Activated CD4-positive, alpha-beta T cell treated with anti-CD3 and anti-CD28 coated beads, Interleukin-2, amount 50 U/mL, for 1 hour (primary cell): ENCODE measurements at regions not wholly inside any gene's neighbourhood (a gene's known extent, or its start where the extent isn't known, plus 50 kb on each side); places are given as distances from the start of the nearest gene placed in this dataset.
"Not testable (repeated sequence)": the region's sequence is repeated elsewhere in the genome, so short reads cannot be mapped to it uniquely, and the experiment has no call there.

Source experiments
- DNase-seq: peaks from one replicate; pipeline ENCODE4 v3.0.0-alpha.2; 2020

- no peak for DNase-seq
Observed at GRCh38 chr21:27321791-27322190, 354.9 kb upstream of the ADAMTS5 start.

- DNase-seq = no peak
Observed at GRCh38 chr21:27320868-27321267, 354.0 kb upstream of the ADAMTS5 start.

GRCh38 chr21:27317601-27318000 lies 350.7 kb upstream of the ADAMTS5 start:
- not testable (repeated sequence) for DNase-seq

- no peak for DNase-seq
Observed at GRCh38 chr21:27315373-27315772, 348.5 kb upstream of the ADAMTS5 start.

GRCh38 chr21:27314131-27314530 lies 347.2 kb upstream of the ADAMTS5 start:
- DNase-seq = no peak

GRCh38 chr21:27306791-27307775 lies 340.2 kb upstream of the ADAMTS5 start:
- no peak for DNase-seq

- no peak for DNase-seq
Observed at GRCh38 chr21:27306206-27306605, 339.3 kb upstream of the ADAMTS5 start.

- DNase-seq = no peak
Observed at GRCh38 chr21:27301220-27301619, 334.3 kb upstream of the ADAMTS5 start.

- no peak for DNase-seq
Observed at GRCh38 chr21:27300770-27301169, 333.9 kb upstream of the ADAMTS5 start.

- no peak for DNase-seq
Observed at GRCh38 chr21:27298465-27298864, 331.6 kb upstream of the ADAMTS5 start.

- DNase-seq = no peak
Observed at GRCh38 chr21:27293239-27293638, 326.4 kb upstream of the ADAMTS5 start.

- no peak for DNase-seq
Observed at GRCh38 chr21:27292783-27293182, 325.9 kb upstream of the ADAMTS5 start.

GRCh38 chr21:27292229-27292628 lies 325.3 kb upstream of the ADAMTS5 start:
- DNase-seq = no peak

GRCh38 chr21:27291006-27291405 lies 324.1 kb upstream of the ADAMTS5 start:
- no peak for DNase-seq

- no peak for DNase-seq
Observed at GRCh38 chr21:27290028-27290427, 323.1 kb upstream of the ADAMTS5 start.

- no peak for DNase-seq
Observed at GRCh38 chr21:27286760-27287159, 319.9 kb upstream of the ADAMTS5 start.

- DNase-seq = no peak
Observed at GRCh38 chr21:27277110-27277509, 310.2 kb upstream of the ADAMTS5 start.

- no peak for DNase-seq
Observed at GRCh38 chr21:27275294-27275927, 308.5 kb upstream of the ADAMTS5 start.

GRCh38 chr21:27269644-27270043 lies 302.8 kb upstream of the ADAMTS5 start:
- no peak for DNase-seq

GRCh38 chr21:27268290-27268689 lies 301.4 kb upstream of the ADAMTS5 start:
- DNase-seq = no peak

- DNase-seq = no peak
Observed at GRCh38 chr21:27265949-27266348, 299.1 kb upstream of the ADAMTS5 start.

- DNase-seq = no peak
Observed at GRCh38 chr21:27265492-27265891, 298.6 kb upstream of the ADAMTS5 start.

GRCh38 chr21:27261676-27262075 lies 294.8 kb upstream of the ADAMTS5 start:
- no peak for DNase-seq

- no peak for DNase-seq
Observed at GRCh38 chr21:27260728-27261127, 293.8 kb upstream of the ADAMTS5 start.
